GM06990 (cell line): ENCODE measurements at regions not wholly inside any gene's neighbourhood (a gene's known extent, or its start where the extent isn't known, plus 50 kb on each side); places are given as distances from the start of the nearest gene placed in this dataset.

ENCODE experiments used
- DNase-seq: peaks from one replicate; pipeline ENCODE4 v3.0.0-alpha.2; 2011; ENCODE audit not compliant: insufficient read length; ENCODE audit errors: extremely low read depth
- H3K27me3 ChIP-seq: replicated peaks from 2 replicates; pipeline ENCODE4 v1.6.0; 2011; ENCODE audit warnings: low read length; ENCODE audit not compliant: control insufficient read depth, insufficient read depth
- H3K36me3 ChIP-seq: 2 replicates; pipeline ENCODE4 v1.5.1; 2011; ENCODE audit warnings: low read length; ENCODE audit not compliant: control insufficient read depth, insufficient read depth
- H3K4me3 ChIP-seq: replicated peaks from 2 replicates; pipeline ENCODE4 v1.5.1; 2011; ENCODE audit warnings: low read depth, mild to moderate bottlenecking, control low read depth, low read length
- CTCF ChIP-seq: IDR thresholded peaks from 2 replicates; pipeline ENCODE4 v1.5.1; 2011; ENCODE audit warnings: low read length, control low read depth, mild to moderate bottlenecking, inconsistent platforms; ENCODE audit not compliant: insufficient read depth, poor library complexity, severe bottlenecking

GRCh38 chrX:11968991-11969390 is 169.3 kb upstream of the FRMPD4 start:
- Histone ChIP-seq H3K27me3 (no peaks in the 10 kb centered on the region; the same call in 1 of the 2 replicates), H3K36me3 (no peaks in the 10 kb centered on the region), H3K4me3 (no peak overlapping the region)
- no peak for TF ChIP-seq CTCF
- DNase-seq = no peak

- H3K27me3 ChIP-seq = no peaks in the 10 kb centered on the region; the same call in none of the 2 replicates
- no peak for DNase-seq
- TF ChIP-seq CTCF = no peak
- no peak overlapping the region for H3K4me3 ChIP-seq
- H3K36me3 ChIP-seq = no peaks in the 10 kb centered on the region
Measured at GRCh38 chrX:11970578-11971359, 167.5 kb upstream of the FRMPD4 start.

GRCh38 chrX:11976663-11977062 is 161.6 kb upstream of the FRMPD4 start:
- DNase-seq = no peak
- H3K36me3 ChIP-seq = no peaks in the 10 kb centered on the region
- H3K27me3 ChIP-seq = no peaks in the 10 kb centered on the region; the same call in none of the 2 replicates
- no peak overlapping the region for H3K4me3 ChIP-seq
- no peak for TF ChIP-seq CTCF

- no peak for DNase-seq
- Histone ChIP-seq H3K36me3 (no peaks in the 10 kb centered on the region), H3K27me3 (no peaks in the 10 kb centered on the region), H3K4me3 (no peak overlapping the region)
- no peak for TF ChIP-seq CTCF
Measured at GRCh38 chrX:11992271-11992670, 146.0 kb upstream of the FRMPD4 start.

- DNase-seq = no peak
- TF ChIP-seq CTCF = no peak
- Histone ChIP-seq H3K36me3 (no peaks in the 10 kb centered on the region), H3K27me3 (no peaks in the 10 kb centered on the region), H3K4me3 (no peak overlapping the region)
Measured at GRCh38 chrX:11995146-11995545, 143.1 kb upstream of the FRMPD4 start.
